HG02973 (cell line): ENCODE measurements at regions not wholly inside any gene's neighbourhood (a gene's known extent, or its start where the extent isn't known, plus 50 kb on each side); places are given as distances from the start of the nearest gene placed in this dataset.
"Not testable (repeated sequence)": the region's sequence is repeated elsewhere in the genome, so short reads cannot be mapped to it uniquely, and the experiment has no call there.

Source experiments
- ATAC-seq: cut with Tn5 transposase; IDR thresholded peaks from one replicate; pipeline ENCODE4 v1.9.1; 2021; ENCODE audit warnings: moderate library complexity; ENCODE audit not compliant: unreplicated experiment

DNA sequence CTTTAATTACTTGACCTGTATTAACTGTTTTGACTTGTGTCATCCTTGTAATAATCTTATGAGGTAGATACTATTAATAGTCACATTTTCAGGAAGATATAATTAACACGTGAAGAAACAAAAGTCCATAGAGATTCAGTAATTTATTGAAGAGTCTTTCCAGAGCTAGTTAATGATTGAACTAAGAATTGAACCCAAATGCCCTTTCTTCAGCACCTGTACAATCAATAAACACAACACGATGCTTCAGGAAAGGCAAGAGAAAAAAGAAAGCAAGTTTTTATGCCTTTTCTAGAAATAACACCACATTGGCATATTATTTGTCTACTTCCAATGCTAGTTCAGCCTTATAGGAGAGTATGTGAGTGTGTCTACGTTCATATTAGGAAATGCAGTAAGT, 399.6 kb downstream of the NAF1 start:
- no peak for ATAC-seq

DNA sequence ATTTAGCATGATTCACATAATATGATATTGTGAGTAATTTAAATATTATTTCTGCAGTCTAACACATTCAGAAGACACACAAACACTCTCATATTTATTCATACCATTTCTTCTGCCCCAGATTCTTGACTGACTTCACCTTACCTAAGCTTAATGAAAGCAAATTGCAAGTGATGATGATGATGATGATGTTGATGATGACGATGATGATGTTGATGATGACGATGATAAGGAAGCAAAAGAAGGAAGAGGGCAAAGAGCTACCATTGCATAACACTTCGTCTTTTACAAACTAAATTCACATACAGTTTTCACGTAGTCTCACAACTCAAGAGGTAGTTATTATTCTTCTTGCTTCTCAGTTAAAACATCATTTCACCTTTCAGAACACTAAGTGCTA, 404.7 kb downstream of the NAF1 start:
- ATAC-seq = no peak

DNA sequence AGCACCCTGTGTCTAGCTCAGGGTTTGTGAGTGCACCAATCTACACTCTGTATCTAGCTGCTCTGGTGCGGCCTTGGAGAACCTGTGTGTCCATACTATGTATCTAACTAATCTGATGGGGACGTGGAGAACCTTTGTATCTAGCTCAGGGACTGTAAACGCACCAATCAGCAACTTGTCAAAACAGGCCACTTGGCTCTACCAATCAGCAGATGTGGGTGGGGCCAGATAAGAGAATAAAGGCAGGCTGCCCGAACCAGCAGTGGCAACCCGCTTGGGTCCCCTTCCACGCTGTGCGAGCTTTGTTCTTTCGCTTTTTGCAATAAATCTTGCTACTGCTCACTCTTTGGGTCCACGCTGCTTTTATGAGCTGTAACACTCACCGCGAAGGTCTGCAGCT, 426.5 kb downstream of the NAF1 start:
- not testable (repeated sequence) for ATAC-seq

DNA sequence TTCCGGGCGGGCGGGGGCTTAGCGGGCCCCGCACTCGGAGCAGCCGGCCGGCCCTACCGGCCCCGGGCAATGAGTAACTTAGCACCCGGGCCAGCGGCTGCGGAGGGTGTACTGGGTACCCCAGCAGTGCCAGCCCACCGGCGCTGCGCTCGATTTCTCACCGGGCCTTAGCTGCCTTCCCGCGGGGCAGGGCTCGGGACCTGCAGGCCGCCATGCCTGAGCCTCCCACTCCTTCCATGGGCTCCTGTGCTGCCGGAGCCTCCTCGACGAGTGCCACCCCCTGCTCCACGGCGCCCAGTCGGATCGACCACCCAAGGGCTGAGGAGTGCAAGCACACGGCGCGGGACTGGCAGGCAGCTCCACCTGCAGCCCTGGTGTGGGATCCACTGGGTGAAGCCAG, 427.1 kb downstream of the NAF1 start:
- not testable (repeated sequence) for ATAC-seq

DNA sequence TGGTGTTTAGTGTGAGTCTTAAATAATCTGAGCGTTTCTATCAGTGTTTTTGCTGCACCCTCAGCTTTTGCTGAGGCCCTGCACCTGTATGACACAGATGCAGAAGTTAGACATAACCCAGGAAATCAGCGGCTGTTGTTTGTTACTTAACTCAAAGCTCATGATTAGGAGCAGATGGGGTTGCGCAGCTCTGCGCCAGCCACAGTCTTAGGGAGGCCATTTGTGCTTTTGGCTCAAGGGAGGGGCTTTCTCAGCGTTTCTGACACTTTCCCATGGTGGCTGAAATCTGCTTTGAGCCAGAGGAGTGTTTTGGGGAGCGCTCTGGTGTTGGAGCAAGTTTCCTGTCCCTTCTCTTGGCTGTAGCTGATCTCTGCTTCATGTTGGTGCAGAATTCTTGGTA, 433.8 kb downstream of the NAF1 start:
- no peak for ATAC-seq

DNA sequence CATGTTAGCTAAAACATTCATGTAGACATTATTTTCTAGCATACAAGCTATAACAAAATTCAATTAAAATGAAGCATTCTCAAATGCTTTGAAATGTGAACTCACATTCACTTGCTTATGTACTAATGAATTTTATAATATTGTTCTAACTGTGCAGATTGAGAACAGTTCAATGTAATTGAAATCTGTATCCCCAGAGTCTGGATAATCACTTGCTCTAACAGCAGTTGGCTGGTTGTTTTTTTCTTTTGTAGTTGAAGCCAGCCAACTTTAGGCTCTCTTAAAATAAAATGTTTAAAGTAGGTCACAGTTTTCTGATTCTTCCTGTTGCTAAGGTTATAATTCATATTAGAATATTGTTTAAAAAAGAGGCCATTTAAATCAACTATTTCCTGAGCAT, 438.9 kb downstream of the NAF1 start:
- no peak for ATAC-seq

DNA sequence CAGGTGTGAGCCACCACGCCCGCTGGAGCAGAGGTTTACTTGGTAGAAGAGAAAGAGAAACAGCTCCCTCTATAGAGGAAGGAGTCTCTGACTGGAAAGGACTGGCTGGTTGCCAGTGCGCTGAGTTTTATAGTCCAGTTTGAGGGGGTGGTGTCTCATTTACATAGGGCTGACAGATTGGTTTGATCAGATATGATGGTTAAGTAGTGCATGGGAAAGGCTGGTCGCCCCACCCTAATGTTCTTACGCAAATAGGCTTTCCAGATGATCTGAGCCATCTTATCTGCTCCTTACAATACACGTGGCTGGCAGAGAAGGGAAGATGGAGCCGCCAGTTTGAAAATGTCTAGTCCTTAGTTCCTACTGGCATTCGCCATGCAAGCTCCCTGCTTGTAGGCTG, 439.5 kb downstream of the NAF1 start:
- no peak for ATAC-seq

DNA sequence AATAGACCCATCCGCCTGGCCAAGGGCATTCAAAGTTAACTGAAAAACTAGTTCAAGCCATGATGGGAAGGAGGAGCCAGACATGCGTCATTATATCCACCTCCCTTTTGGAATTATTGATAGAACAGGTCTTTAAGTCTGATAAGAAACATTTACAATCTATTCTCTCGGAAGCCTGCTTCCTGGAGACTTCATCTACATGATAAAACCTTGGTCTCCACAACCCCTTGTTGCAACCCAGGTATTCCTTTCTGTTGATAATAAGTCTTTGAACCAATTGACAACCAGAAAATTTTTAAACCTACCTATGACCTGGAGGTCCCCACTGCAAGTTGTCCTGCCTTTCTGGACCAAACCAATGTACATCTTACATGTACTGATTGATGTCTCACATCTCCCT, 451.3 kb downstream of the NAF1 start:
- no peak for ATAC-seq

DNA sequence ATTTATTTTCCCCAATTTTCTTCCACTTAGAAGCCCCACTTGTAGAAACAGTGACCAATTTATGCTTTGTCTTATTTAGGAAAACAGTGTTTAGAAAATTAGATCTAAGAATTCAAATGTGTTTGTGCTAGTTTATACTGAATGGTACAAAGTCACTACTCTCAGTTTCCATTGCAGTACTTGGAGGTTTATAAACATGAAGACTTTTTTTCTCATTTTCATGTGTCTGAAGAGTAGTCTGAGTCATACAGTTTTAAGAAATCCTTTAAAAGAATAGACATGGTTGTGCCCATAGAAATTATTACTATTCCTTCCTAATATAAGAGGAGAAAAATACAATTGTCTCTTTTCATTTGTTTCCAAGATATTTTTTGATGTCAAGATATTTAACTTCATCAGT, 458.7 kb downstream of the NAF1 start:
- peak; percentile 67 for ATAC-seq

DNA sequence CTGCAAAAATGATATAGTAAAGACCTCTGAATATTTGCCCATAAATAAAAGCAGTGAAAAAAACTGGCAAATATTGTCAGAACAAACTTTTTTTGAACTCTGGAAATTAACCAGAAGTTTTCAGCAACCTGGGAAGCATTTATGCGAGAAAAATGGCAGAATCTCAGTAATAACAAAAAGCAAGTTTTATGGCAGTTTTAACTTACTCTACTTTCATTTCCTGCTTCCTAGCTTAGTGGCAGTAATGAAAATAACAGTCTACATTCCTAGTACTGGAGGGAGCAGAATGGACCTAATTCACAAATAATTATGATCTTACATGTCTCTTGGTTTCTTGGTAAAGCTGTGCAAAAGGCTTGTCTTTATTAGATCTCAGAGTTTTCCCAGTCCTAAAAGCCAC, 460.1 kb downstream of the NAF1 start:
- ATAC-seq = no peak

DNA sequence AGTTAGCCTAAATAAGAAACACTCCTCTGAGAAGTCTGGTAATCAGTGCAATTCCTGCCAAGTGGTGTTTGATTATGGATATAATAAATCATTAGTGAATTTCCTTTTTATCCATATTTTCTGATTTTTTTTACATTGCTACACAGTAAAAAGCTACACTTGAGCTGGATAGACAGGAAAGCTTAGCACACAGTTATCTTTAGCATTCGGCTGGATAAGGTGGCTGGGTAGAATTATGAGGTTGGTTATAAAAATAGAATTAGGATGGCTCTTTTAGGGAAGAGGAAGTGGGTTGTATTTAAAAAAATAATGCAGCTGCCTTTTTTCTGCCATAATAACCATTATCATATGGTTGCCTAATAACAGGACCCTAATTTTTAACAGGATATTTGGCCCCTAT, 460.6 kb downstream of the NAF1 start:
- ATAC-seq = no peak

DNA sequence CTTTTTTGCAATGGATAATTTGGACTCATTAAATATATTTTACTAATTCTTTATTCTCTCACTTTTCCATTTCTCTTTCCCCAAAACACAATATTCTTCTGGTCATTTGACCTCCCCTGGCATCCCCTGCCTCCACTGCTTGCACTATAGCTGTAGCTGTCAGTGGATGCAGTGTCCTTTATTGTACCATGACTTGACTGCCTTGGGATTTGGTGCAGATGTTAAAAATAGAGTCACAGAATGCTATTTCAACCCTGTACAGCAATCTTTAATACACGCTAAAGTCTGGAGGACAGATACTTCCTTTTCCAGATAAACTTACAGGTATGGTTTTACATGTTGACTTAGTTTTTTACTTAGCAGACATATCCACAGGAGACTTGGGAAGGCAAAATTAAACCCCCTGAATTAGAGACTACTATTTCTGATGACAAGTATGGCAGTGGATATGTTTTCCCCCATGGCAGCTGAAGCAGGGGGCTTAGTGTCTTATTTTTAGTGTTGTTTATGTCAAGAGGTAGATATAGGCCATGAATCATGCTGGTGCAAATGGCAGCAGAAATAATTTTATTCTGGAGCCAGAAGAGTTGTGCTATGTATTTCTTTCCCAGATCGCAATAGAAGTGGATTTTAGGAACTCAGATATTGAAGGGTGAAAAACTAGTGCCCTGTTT, 461.4 kb downstream of the NAF1 start:
- ATAC-seq = no peak

DNA sequence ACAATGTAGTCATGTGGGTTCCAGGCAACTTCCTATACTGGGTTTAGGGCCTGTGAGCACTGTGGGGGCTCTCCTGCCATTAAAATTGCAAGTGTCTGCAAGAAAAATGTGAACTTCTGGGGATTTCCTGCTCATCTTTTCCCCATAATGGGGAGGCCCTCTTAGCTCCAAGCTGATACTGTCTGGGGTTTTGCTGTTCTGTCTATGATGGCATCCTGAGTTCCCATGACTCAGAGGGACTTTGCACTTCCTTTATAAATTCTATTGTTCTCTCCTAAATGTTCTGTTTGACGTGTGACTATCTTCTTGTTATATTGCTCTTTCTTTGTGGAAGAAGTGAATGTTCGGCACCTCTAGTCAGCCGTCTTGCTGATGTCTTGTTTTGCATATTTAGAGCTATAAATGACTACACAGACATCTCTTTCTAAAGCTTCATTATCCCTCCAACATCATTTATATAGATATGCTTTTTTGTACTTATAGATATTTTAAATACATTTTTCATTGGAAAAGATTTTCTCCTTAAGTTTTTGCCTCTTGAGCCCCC, 465.8 kb downstream of the NAF1 start:
- peak; percentile 45 for ATAC-seq

DNA sequence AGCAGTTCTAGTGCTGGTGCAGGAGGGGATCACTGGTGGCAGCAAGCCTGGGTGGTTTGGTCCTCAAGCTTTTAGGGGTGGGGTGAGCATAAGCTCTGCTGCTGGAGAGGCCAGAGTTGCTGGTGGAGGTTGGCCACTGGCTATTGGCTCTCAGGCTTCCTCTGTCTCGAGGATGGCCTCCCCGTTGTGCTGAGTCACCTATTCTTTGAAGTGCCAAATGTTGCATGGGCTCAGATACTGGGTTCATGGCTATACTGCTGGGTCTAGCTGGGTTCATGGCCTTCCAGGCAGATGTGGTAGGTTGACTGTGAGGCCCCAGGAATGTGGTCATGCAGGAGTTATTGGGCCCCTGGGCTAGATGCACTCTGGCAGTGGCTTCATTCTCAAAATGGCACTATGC, 466.3 kb downstream of the NAF1 start:
- no peak for ATAC-seq

DNA sequence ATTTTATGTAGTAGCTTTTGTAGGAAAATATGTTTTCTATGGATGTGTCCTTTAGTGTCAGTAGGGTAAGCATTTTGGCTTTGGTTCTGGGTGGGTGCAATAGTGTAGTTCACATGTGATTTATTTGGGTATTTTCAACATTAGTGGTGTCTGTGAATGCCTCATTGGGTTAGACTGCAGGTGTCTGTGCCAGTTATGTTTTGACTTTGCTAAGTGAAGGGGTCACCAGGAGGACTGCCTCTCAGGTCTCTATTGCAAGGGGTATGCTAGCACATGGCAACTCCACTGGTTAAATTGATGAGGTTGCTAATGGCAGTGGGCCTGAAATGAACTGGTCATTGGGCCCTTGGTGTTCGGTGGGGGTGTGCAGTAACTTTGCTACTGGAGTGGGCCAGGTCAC, 467.1 kb downstream of the NAF1 start:
- no peak for ATAC-seq

DNA sequence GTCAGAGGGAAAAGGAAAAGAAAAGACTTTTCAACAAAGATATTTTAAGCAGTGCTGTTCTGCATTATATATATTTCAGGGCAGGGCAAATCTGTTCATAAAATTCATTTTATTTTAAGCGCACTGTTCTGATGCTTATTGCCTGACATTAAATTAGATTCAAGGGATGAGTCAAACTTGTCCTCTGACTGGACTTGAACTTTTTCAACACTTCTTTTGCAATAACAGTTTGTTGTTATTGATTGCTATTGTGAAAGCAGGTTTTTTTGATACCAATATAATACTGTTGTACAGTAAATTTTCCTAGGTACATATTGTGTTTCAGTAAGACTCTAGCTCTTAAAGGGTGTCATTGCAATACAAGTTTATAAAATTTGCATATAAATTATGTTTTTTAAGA, 481.3 kb downstream of the NAF1 start:
- no peak for ATAC-seq

DNA sequence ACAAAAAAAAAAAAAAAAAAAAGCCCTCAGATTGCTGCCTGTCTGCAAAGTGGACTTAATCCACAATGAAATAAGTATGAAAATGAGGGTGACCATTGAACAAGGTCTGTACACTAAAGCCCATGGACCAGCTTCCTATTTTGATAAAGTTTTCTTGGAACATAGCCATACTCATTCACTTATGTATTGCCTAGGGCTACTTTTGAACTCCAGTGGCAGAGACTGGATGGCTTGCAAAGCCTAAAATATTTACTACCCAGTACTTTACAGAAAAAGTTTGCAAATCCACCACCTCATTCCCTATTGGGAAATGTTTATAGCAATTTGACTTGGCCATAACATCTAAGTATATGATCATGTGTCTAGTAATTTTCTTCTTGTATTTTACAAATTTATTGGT, 481.7 kb downstream of the NAF1 start:
- no peak for ATAC-seq

DNA sequence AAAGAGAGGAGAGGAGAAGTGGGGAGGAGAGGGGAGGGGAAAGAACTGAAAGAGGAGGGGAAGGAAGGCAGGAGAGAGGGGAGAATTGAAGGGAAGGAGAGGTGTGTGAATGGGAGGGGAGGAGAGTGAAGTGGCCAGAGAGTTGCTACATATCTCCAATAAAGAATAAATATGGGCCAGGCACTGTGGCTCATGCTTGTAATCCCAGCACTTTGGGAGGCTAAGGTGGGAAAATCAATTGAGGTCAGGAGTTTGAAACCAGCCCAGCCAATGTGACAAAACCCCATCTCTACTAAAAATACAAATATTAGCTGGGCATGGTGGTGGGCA, 482.4 kb downstream of the NAF1 start:
- ATAC-seq = no peak

DNA sequence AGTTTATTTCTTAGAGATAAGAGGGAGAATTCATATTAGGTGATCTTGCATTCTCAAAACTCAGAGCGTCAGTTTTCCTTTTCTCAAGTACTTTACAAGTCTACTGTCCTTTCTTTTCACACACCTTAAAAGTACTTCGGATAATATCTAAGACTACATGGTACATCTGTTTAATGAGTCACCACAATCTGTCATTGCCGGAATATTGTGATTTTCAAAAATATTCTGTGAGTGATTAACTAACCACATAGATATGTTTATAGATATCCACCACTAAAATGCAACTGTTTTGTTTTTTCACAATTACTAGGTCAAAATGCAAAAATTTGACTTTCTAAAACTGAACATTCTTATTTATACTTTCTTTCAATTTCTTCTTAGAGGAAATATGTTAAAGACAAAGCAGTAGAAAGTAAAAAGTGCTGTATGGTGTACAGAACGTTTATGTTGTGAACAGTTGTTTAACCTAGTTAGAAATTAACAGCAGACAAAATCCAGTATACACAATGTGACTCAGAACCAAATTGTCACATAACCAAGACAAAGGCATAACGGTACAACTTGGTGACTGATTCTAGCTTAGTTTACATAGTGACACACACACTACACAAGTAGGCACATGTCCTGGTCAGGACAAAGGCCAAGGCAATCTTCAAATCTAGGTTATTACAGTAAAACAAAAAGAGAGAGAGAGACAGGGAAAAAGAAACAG, 482.9 kb downstream of the NAF1 start:
- ATAC-seq = peak; percentile 85

DNA sequence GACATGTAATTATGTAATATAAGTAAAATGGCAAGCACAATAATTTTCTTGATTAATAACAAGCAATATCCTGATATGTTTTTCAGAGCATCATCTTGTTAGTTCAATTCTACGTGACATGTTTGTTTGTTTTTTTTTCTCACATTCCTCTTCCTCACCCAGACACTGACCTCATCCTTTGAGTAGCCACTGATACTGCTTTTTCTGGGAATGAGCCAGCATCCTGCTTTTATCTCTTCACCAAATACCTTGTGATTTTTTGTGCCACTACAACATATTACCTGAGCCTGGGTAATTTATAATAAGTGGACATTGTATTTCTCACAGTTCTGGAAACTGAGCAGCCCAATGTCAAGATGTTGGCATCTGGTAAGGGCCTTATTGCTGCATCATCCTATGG, 484.0 kb downstream of the NAF1 start:
- no peak for ATAC-seq

DNA sequence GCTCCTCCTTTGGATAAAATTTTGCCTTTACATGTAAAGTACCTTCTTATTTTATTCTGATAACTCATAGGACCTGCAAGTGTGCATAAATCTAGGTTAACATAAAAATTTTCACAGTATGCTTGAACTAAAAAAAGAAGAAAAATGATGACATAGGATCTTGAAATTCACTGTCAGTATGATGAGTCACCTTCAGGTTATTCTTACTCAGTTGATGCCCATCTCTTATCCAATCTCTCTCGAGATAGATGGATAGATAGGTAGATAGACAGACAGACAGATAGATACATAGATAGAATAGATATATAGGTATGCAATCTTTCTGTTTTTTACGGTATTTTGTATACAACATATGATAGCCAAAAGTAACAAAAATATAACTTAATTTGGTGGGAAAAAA, 485.5 kb downstream of the NAF1 start:
- no peak for ATAC-seq

DNA sequence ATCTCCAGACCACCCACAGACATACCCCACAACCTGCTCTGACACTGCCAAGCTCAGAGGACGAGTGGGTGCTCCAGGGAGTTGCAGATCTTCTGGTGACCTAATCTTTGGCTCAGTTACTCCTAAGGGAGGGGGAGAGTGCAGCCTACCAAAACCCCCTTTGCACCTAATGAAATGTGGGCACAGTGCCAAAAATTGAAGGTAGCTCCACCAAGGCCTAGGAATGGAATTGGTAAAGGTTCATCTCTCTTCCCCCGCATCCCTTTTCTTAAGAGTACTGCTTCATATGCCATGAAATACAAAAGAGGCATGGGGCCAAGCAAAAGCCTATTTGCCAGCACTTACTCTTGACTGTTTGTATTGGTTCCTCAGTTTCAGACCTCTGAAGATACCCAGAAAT, 491.0 kb downstream of the NAF1 start:
- ATAC-seq = no peak

DNA sequence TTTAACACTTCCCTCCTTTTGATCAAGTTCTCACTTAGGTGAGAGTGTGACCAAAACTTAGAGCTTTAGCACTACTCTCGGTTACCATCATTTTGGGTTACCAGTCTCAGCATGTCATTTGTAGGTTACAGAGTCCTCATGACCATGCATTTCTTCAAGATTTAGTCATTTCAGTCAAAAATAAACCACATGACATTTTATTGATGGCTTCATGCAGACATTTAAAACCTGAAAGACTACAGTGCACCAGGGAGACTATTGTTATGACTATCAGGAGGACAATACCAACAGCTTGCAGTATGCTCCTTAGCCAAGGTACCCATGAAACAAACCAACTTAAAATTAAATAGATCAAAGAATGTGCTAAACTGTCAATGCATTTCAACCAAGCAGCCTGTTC, 498.1 kb upstream of the FSTL5 start:
- ATAC-seq = no peak
